Ectodermal cell (in vitro differentiated cells): ENCODE measurements at regions not wholly inside any gene's neighbourhood (a gene's known extent, or its start where the extent isn't known, plus 50 kb on each side); places are given as distances from the start of the nearest gene placed in this dataset.
"Not testable (repeated sequence)": the region's sequence is repeated elsewhere in the genome, so short reads cannot be mapped to it uniquely, and the experiment has no call there.

Experiments
- H3K27ac ChIP-seq: 2 replicates; pipeline ENCODE4 v1.7.0; 2013; ENCODE audit warnings: mild to moderate bottlenecking, low read depth, low read length; ENCODE audit not compliant: insufficient read depth, poor library complexity, severe bottlenecking
- H3K27me3 ChIP-seq: 2 replicates; pipeline ENCODE4 v1.7.0; 2013; ENCODE audit warnings: mild to moderate bottlenecking, low read length; ENCODE audit not compliant: insufficient read depth, control insufficient read depth, poor library complexity, severe bottlenecking
- H3K36me3 ChIP-seq: one replicate; pipeline ENCODE4 v1.7.0; 2013; ENCODE audit warnings: low read length; ENCODE audit not compliant: control insufficient read depth, insufficient read depth
- H3K4me1 ChIP-seq: one replicate; pipeline ENCODE4 v1.7.0; 2013; ENCODE audit warnings: low read length; ENCODE audit not compliant: control insufficient read depth, insufficient read depth
- H3K4me3 ChIP-seq: 2 replicates; pipeline ENCODE4 v1.7.0; 2013; ENCODE audit warnings: low read depth, low read length, control low read depth; ENCODE audit not compliant: insufficient read depth
- H3K9me3 ChIP-seq: 2 replicates; pipeline ENCODE4 v1.7.0; 2013; ENCODE audit warnings: mild to moderate bottlenecking, low read length, moderate library complexity; ENCODE audit not compliant: control insufficient read depth
- WGBS, 2 experiments: methylation state at CpG; one replicate each; pipeline ENCODE4 v1.1.7; 2013; ENCODE audit warnings: missing lambda C conversion rate in 2 of 2; 5-methylcytosine and 5-hydroxymethylcytosine counted together

DNA sequence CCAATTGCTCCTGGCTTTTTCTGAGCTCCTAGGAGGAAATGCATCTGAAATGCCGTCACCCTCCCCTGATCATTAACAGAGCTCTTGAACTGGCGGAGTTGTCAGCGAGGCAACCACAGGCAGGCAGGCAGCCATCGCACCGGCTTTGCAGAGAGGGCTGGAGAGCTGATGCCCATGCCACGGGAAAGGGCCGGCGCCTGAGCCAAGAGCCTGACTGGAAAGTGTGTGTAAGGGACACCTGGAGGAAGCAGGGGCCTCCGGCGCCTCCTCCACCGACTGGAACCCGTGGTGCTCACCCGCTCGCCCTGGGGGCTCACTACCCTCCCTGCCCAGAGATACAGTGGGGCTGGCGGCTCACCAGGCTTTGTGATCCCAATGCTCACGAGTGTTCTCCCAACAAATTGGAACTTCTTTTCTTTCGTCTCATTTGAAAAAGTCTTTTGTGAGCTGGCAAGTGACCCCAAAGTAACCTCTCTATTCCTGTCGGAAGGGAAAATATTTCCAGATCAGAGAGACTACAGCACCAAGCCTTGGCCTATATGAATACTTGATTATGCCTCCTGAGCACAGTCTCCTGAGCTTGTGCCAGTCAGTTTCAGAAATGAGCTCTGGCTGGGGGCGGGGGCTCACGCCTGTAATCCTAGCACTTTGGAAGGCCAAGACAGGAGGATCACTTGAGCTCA is 97.7 kb upstream of the SLC25A33 start:
- Histone ChIP-seq H3K4me1 (peaks cover 20% of the 10 kb centered on the region), H3K27me3 (no peaks in the 10 kb centered on the region), H3K36me3 (no peaks in the 10 kb centered on the region), H3K27ac (no peak overlapping the region), H3K9me3 (no peaks in the 10 kb centered on the region), H3K4me3 (no peak overlapping the region)
- 81 to 83% methylated on average over 20 of the region's 20 CpGs for WGBS, 2 experiments

DNA sequence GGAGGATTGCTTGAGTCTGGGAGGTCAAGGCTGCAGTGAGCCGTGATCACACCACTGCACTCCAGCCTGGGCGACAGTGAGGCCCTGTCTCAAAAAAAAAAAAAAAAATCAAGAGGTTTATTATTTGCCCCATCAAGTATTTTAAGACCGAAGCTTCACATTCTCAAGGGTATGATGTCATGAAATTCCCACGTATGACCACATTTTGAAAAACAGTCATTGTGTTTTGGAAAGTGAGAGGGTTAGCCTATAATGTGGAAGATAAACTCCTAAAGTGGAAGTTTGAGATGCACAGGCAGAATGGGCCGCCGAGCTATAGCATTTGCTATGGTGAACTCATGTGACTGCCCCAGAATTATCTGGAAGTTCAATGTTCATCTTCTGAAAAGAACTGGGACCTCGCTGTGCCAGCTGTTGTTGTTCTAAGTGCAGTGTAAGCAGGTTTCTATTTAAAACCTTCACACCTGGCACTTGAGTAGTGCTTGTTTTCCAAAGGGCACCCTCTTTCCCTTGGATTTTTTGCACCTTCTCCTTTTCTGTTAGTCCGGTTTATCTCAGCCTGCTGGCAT is 96.9 kb upstream of the SLC25A33 start:
- H3K4me1 ChIP-seq = peaks cover 20% of the 10 kb centered on the region
- H3K36me3 ChIP-seq = no peaks in the 10 kb centered on the region
- no peak overlapping the region for H3K4me3 ChIP-seq
- H3K27me3 ChIP-seq = no peaks in the 10 kb centered on the region
- no peak overlapping the region for H3K27ac ChIP-seq
- no peaks in the 10 kb centered on the region for H3K9me3 ChIP-seq
- WGBS, 2 experiments = 93% methylated on average over 8 of the region's 8 CpGs

DNA sequence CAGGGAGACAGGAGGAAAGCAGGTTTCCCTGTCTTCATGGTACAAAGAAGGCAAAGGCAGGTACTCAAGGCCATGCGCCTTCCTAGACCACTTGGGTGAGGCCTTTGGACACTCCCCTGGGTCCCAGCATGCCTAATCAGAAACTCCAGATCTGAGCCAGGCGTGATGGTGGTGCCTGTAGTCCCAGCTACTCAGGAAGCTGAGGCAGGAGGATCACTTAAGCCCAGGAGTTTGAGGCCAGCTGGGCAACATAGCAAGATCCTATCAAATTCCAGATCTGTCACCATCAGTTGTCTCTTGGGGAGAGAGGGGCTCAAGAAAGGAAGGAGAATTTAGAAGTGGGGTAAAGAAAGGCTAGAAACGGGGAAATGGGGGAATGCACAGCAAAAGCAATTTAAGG is 96.3 kb upstream of the SLC25A33 start:
- no peaks in the 10 kb centered on the region for H3K27me3 ChIP-seq
- peaks cover 16% of the 10 kb centered on the region for H3K4me1 ChIP-seq
- no peak overlapping the region for H3K4me3 ChIP-seq
- no peak overlapping the region for H3K27ac ChIP-seq
- 89 to 94% methylated on average over 3 of the region's 3 CpGs for WGBS, 2 experiments
- H3K9me3 ChIP-seq = no peaks in the 10 kb centered on the region
- no peaks in the 10 kb centered on the region for H3K36me3 ChIP-seq

DNA sequence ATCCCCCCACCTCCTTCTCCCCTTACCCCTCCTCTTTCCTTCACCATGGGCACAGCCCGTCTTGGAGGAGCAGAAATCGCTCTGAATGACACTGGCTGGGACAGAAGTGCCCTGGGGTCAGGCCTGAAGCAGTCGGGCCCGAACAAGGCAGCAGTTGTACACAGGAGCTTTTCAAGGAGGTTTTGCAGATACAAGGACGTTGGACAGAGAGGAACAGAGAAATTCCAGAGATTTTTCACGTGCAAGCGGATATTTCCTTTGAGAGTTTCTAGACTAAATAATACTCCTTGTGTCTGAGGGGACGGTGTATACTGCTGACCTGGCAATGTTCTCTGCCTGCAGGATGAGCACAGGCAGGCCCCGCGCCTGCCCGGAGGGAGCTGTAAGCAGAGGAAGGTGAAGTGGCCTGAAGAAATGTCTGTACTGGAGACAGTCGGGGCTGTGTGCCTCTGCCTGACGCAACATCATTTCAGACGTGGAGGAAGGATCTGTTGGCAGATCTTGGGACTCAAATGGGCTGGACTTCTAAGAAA is 95.3 kb upstream of the SLC25A33 start:
- no peaks in the 10 kb centered on the region for H3K27me3 ChIP-seq
- no peak overlapping the region for H3K4me3 ChIP-seq
- no peaks in the 10 kb centered on the region for H3K9me3 ChIP-seq
- WGBS, 2 experiments = 80 to 81% methylated on average over 14 of the region's 14 CpGs
- H3K36me3 ChIP-seq = no peaks in the 10 kb centered on the region
- peak overlapping the region; percentile 56 for H3K27ac ChIP-seq
- peaks cover 16% of the 10 kb centered on the region for H3K4me1 ChIP-seq

DNA sequence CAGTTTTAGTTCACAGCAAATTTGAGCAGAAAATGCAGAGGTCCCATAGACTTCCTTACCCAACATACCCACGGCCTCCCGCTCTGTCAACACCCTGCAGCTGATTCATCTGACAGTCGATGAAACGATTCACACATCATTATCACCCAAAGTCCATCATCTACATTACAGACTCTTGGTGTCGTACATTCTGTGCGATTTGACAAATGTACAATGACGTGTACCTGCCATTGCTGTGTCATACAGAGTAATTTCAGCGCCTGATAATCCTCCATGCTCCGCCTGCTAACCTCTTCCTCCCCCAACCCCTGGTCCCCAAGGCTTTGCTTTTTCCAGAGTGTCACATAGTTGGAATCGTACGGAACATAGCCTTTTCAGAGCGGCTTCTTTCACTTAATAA is 94.7 kb upstream of the SLC25A33 start:
- WGBS, 2 experiments = 94% methylated on average over 12 of the region's 12 CpGs
- no peak overlapping the region for H3K27ac ChIP-seq

DNA sequence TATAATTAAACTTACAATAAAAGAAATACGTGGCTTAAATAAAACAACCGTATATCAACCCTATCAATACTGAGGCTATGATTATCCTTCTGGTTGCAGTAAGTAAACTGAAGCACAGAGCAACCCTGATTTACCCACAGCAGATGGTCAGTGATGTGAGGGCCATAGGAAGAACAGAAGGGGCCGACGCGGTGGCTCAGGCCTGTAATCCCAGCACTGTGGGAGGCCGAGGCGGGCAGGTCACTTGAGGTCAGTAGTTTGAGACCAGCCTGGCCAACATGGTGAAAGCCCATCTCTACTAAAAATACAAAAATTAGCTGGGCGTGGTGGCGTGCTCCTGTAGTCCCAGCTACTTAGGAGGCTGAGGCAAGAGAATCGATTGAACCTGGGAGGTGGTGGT is 94.2 kb upstream of the SLC25A33 start:
- not testable (repeated sequence) for H3K27ac ChIP-seq, H3K4me3 ChIP-seq

More for the DNA sequence above, 94.7 kb upstream of the SLC25A33 start:
- H3K36me3 ChIP-seq = no peaks in the 10 kb centered on the region
- no peaks in the 10 kb centered on the region for H3K9me3 ChIP-seq
- no peaks in the 10 kb centered on the region for H3K27me3 ChIP-seq
- no peak overlapping the region for H3K4me3 ChIP-seq
- peaks cover 17% of the 10 kb centered on the region for H3K4me1 ChIP-seq

DNA sequence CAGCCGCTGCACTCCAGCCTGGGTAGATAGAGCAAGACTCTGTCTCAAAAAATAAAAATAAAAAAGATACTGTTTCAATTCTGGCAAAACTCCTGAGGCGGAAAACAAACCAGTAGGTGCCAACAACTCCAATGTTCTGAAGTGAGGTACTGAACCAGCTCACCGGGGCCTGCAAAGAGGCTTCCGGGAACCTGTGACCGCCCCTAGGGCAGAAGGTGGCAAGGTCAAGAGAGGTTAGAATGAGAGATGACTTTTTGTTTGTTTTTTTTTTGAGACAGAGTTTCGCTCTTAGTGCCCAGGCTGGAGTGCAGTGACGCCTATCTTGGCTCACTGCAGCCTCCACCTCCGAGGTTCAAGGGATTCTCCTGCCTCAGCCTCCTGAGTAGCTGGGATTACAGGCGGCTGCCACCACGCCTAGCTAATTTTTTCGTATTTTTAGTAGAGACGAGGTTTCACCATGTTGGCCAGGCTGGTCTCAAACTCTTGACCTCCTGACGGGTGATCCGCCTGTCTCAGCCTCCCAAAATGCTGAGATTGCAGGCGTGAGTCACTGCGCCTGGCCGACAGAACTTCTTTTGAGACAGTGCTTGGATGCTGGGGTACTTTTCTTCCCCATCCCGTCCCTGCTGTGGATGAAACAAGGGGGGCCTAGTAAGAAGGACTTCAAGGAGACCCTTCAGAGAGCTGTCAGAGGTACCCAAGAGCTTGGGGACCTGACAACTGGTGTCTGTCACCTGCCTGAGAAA is 91.9 kb upstream of the SLC25A33 start:
- 94 to 95% methylated on average over 18 of the region's 18 CpGs for WGBS, 2 experiments
- no peak overlapping the region for H3K27ac ChIP-seq
- H3K4me1 ChIP-seq = peaks cover 17% of the 10 kb centered on the region
- H3K27me3 ChIP-seq = no peaks in the 10 kb centered on the region
- H3K4me3 ChIP-seq = no peak overlapping the region
- no peaks in the 10 kb centered on the region for H3K36me3 ChIP-seq
- H3K9me3 ChIP-seq = no peaks in the 10 kb centered on the region

More for the DNA sequence above, 94.2 kb upstream of the SLC25A33 start:
- not testable (repeated sequence) for H3K9me3 ChIP-seq, H3K27me3 ChIP-seq, H3K36me3 ChIP-seq
- H3K4me1 ChIP-seq = peaks cover 17% of the 10 kb centered on the region
- WGBS, 2 experiments = 76 to 78% methylated on average over 9 to 10 of the region's 10 CpGs

DNA sequence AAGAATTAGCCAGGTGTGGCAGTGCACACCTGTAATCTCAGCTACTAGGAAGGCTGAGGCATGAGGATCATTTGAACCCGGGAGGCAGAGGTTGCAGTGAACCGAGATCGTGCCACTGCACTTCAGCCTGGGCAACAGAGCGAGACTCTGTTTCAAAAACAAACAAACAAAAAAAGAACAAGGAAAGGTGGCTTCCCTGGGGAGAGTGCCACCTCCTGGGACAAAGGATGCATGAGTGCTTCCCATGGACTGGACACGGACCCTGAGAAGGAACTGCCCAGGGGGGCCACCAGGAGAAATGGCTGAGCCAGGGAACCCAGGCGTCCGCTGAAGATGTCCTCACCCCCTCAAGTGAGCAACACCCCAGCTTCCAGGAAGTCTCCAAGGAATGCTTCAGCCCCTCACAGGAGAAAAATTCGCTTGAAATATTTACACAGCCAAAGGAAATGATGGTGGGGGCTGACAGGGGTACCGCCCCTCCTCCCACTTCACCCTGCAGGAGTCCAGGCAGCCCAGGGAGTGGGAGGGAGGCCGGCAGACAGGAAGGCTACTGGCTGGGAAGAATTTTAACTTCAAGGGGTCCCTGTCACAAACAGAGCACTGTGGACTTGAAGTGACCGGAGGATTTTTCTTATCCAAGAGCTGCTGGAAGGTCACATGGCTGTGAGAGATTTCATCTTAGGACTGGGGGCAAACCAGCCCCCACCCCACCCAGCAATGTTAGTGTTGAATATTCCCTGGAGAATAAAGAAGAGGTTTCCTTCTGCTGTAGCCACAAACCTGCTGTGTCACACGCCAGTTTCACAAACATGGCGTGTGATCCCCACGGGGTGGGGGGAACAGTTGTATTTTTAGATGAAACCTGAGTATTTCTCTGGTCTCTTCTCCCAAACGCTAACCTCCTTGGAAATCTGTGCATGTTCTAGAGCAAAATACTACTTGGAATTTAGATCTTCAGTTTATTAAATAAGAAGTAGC is 90.8 kb upstream of the SLC25A33 start:
- Histone ChIP-seq H3K27ac (no peak overlapping the region), H3K4me3 (no peak overlapping the region), H3K4me1 (peaks cover 17% of the 10 kb centered on the region), H3K36me3 (no peaks in the 10 kb centered on the region), H3K9me3 (no peaks in the 10 kb centered on the region), H3K27me3 (no peaks in the 10 kb centered on the region)
- WGBS, 2 experiments = 67 to 74% methylated on average over 15 of the region's 15 CpGs

DNA sequence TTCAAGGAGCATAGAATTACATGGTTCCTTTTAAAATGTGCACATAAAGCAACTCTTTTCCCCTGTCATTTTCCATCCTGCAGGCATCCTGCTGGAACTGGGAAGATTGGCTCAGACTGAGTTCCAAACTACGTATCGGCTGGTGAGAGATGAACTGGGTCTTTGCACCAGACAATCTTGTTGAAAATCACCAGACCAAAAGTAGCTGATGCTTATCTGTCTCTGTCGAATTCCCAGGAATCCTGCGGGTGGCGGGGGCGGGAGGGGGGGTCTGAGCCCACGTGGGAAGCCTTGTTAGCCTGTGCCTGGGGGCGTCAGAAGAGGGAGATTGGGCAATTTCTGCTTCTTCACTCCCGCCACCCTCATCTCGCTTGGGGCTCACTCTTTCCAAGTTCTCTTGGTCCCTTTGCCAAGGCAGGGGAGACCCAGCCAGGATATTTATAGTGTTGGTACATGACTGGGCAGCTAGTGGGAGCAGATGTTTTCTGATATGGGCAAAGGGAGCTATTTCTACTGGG is 90.1 kb upstream of the SLC25A33 start:
- WGBS, 2 experiments = 63 to 66% methylated on average over 10 of the region's 10 CpGs
- Histone ChIP-seq H3K9me3 (no peaks in the 10 kb centered on the region), H3K27ac (no peak overlapping the region), H3K4me3 (no peak overlapping the region), H3K36me3 (no peaks in the 10 kb centered on the region), H3K4me1 (peaks cover 17% of the 10 kb centered on the region), H3K27me3 (no peaks in the 10 kb centered on the region)
